IMR-90 (cell line): ENCODE measurements at regions not wholly inside any gene's neighbourhood (a gene's known extent, or its start where the extent isn't known, plus 50 kb on each side); places are given as distances from the start of the nearest gene placed in this dataset.
A peak's percentile ranks its signal among the peaks of the same experiment; 100 is the strongest.

Experiments
- ATAC-seq: fragments of 200-7000 bp; cut with Tn5 transposase; 2 replicates; pipeline ENCODE4 v1.9.1; 2020; ENCODE audit warnings: low read depth, mild to moderate bottlenecking, moderate library complexity
- BruUV-seq: library from RNA; stranded (reverse); fragments of 400-500 nt; replicated peaks from 2 replicates; lab custom pipeline; 2021; lab: Mats Ljungman, UMichigan
- CTCF ChIA-PET: fragments of 300-600 bp; formaldehyde crosslinking; extraction: SDS; loops from one replicate; lab custom pipeline; 2021; ENCODE audit warnings: antibody characterized with exemption; lab: Yijun Ruan, JAX
- POLR2A ChIA-PET: fragments of 300-600 bp; sonication (Branson Sonifier 250); formaldehyde crosslinking; loops from one replicate; lab custom pipeline; 2022; ENCODE audit warnings: antibody characterized with exemption; ENCODE audit not compliant: unreplicated experiment; lab: Charles Lee
- DNase-seq: peaks from one replicate; pipeline ENCODE4 v3.0.0; 2013
- H2AFZ ChIP-seq: replicated peaks from 2 replicates; pipeline ENCODE3; 2013; ENCODE audit warnings: low read length, mild to moderate bottlenecking; ENCODE audit not compliant: poor library complexity
- H2AK5ac ChIP-seq: 2 replicates; pipeline ENCODE4 v1.6.1; 2013; ENCODE audit warnings: low read depth, low read length, inconsistent platforms
- H2AK9ac ChIP-seq: replicated peaks from 2 replicates; pipeline ENCODE3; 2013; ENCODE audit warnings: mild to moderate bottlenecking, low read depth, low read length, moderate library complexity; ENCODE audit not compliant: poor library complexity
- H2BK120ac ChIP-seq: 2 replicates; pipeline ENCODE4 v1.6.1; 2013; ENCODE audit warnings: low read depth, low read length, inconsistent platforms
- H2BK15ac ChIP-seq: 3 replicates; pipeline ENCODE4 v1.6.1; 2013; ENCODE audit warnings: low read depth, low read length, inconsistent platforms
- H2BK20ac ChIP-seq: 2 replicates; pipeline ENCODE4 v1.6.1; 2013; ENCODE audit warnings: low read depth, mild to moderate bottlenecking, inconsistent platforms, low read length, moderate library complexity
- H2BK5ac ChIP-seq: 2 replicates; pipeline ENCODE4 v1.6.1; 2013; ENCODE audit warnings: mild to moderate bottlenecking, low read depth, low read length, inconsistent platforms; ENCODE audit not compliant: poor library complexity, severe bottlenecking
- H3K14ac ChIP-seq: replicated peaks from 2 replicates; pipeline ENCODE4 v1.6.1; 2013; ENCODE audit warnings: low read depth, low read length, inconsistent platforms
- H3K18ac ChIP-seq: 2 replicates; pipeline ENCODE4 v1.6.1; 2013; ENCODE audit warnings: low read depth, low read length, control low read depth
- H3K23ac ChIP-seq: 2 replicates; pipeline ENCODE4 v1.6.1; 2013; ENCODE audit warnings: low read depth, low read length, inconsistent platforms
- H3K27ac ChIP-seq: 2 replicates; pipeline ENCODE4 v1.5.1; 2013; ENCODE audit warnings: mild to moderate bottlenecking, control low read depth, low read length; ENCODE audit not compliant: insufficient read depth
- H3K27me3 ChIP-seq: 2 replicates; pipeline ENCODE4 v1.6.1; 2013; ENCODE audit warnings: low read length; ENCODE audit not compliant: control insufficient read depth, insufficient read depth
- H3K36me3 ChIP-seq: 2 replicates; pipeline ENCODE4 v1.6.1; 2013; ENCODE audit warnings: low read length, mixed read lengths; ENCODE audit not compliant: control insufficient read depth, insufficient read depth
- H3K4ac ChIP-seq: 2 replicates; pipeline ENCODE4 v1.6.1; 2013; ENCODE audit warnings: low read depth, low read length, inconsistent platforms
- H3K4me1 ChIP-seq: 2 replicates; pipeline ENCODE4 v1.6.1; 2013; ENCODE audit warnings: low read length, mixed read lengths; ENCODE audit not compliant: control insufficient read depth, insufficient read depth
- H3K4me2 ChIP-seq: 2 replicates; pipeline ENCODE4 v1.6.1; 2013; ENCODE audit warnings: low read depth, mild to moderate bottlenecking, control low read depth, low read length, moderate library complexity
- H3K4me3 ChIP-seq: 2 replicates; pipeline ENCODE4 v1.5.1; 2013; ENCODE audit warnings: low read depth, mild to moderate bottlenecking, control low read depth, low read length, moderate library complexity; ENCODE audit not compliant: insufficient read depth
- H3K56ac ChIP-seq: 2 replicates; pipeline ENCODE4 v1.6.1; 2013; ENCODE audit warnings: low read length, inconsistent platforms; ENCODE audit not compliant: insufficient read depth; ENCODE audit errors: extremely low read depth
- H3K79me1 ChIP-seq, 2 experiments: 2 replicates each; pipeline ENCODE4 v1.6.1; 2013; ENCODE audit warnings: low read length in 2 of 2, inconsistent platforms in 1 of 2, low read depth in 1 of 2
- H3K9ac ChIP-seq: 2 replicates; pipeline ENCODE4 v1.6.1; 2013; ENCODE audit warnings: low read depth, low read length, control low read depth
- H3K9me1 ChIP-seq: 2 replicates; pipeline ENCODE4 v1.6.1; 2013; ENCODE audit warnings: low read length, inconsistent platforms; ENCODE audit not compliant: insufficient read depth
- H3K9me3 ChIP-seq: 2 replicates; pipeline ENCODE4 v1.6.1; 2013; ENCODE audit warnings: low read length; ENCODE audit not compliant: control insufficient read depth, insufficient read depth
- H4K20me1 ChIP-seq: 2 replicates; pipeline ENCODE4 v1.6.1; 2013; ENCODE audit warnings: low read length, inconsistent platforms; ENCODE audit not compliant: insufficient read depth
- H4K5ac ChIP-seq: 2 replicates; pipeline ENCODE4 v1.6.1; 2013; ENCODE audit warnings: mild to moderate bottlenecking, low read depth, low read length, control low read depth
- H4K8ac ChIP-seq, 2 experiments: 2 replicates each; pipeline ENCODE4 v1.6.1; 2013; ENCODE audit warnings: low read depth in 2 of 2, low read length in 2 of 2, control low read depth in 1 of 2, inconsistent platforms in 1 of 2
- H4K91ac ChIP-seq: 2 replicates; pipeline ENCODE4 v1.6.1; 2013; ENCODE audit warnings: low read depth, low read length, inconsistent platforms; ENCODE audit not compliant: insufficient read depth
- CEBPB ChIP-seq: IDR thresholded peaks from 2 replicates; pipeline ENCODE4 v1.6.1; 2012; ENCODE audit warnings: low read depth, low read length, improper control_type of control experiment
- CHD1 ChIP-seq: IDR thresholded peaks from 2 replicates; pipeline ENCODE4 v1.6.1; 2012; ENCODE audit warnings: low read depth, low read length, improper control_type of control experiment
- CTCF ChIP-seq: conservative IDR thresholded peaks from 2 replicates; pipeline ENCODE4 v1.5.1; 2012; ENCODE audit warnings: mild to moderate bottlenecking, low read depth, low read length, improper control_type of control experiment
- FOS ChIP-seq: fragments of 150-350 bp; IDR thresholded peaks from 2 replicates; pipeline ENCODE4 v1.6.1; 2016; ENCODE audit warnings: low read depth, low read length
- RAD21 ChIP-seq: IDR thresholded peaks from 2 replicates; pipeline ENCODE4 v1.6.1; 2012; ENCODE audit warnings: low read length, improper control_type of control experiment
- RCOR1 ChIP-seq: IDR thresholded peaks from 2 replicates; pipeline ENCODE4 v1.6.1; 2012; ENCODE audit warnings: mild to moderate bottlenecking, low read length, improper control_type of control experiment; ENCODE audit not compliant: insufficient replicate concordance
- SMC3 ChIP-seq: fragments of 150-350 bp; IDR thresholded peaks from 2 replicates; pipeline ENCODE4 v1.6.1; 2016; ENCODE audit warnings: low read depth, mild to moderate bottlenecking, antibody characterized with exemption, low read length, moderate library complexity
- WGBS, 2 experiments: methylation state at CpG; one replicate each; pipeline versions ENCODE4 v1.1.5 to v1.1.7; 2013; ENCODE audit warnings: missing lambda C conversion rate in 2 of 2; ENCODE audit not compliant: insufficient read length in 1 of 2; ENCODE audit errors: extremely low coverage in 2 of 2; 5-methylcytosine and 5-hydroxymethylcytosine counted together
- dilution Hi-C: fragments of 300-500 bp; cut with HindIII; formaldehyde crosslinking; loops from one replicate; pipeline ENCODE4 v1.14.3; 2018; ENCODE audit warnings: low sequenced_read_pairs; ENCODE audit not compliant: unreplicated experiment
- in situ Hi-C: fragments of 300-500 bp; cut with MboI; formaldehyde crosslinking; loops from 3 replicates; pipeline ENCODE4 v1.14.3; 2019; ENCODE audit warnings: low sequenced_read_pairs, inconsistent platforms, mixed read lengths
- intact Hi-C: fragments of 100-400 bp; cut with micrococcal nuclease; formaldehyde crosslinking; loops from 2 replicates; pipeline ENCODE4 v1.10.0; 2022

DNA sequence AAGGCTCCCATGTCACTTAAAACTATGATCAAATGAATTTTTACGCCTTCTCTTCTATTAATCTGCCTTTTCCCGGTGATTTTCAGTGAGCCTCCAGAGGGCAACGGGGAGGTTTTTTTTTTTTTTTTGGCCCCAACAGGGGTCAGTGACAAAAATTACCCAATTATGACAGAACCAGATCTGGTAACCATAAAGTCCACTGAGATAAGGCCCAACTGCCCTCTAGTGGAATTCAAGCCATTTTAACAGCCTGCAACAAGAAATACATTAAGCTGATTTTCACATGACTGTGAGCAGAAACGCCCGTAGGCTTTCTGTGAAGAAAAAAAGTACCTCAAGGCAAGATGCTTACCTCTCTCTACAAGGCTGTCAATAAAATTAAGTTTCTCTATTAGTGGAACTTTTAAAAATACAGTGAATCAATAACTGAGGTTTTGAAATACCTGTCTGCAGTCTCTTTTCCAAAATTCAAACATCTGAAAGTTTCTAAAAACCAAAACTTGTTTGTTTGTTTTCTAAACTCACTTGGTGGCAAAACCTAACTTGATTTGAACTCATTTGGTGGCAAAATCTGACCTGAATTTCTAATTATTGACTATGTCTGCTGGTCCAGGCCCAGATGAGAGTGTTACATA, 49.7 kb upstream of the FST start:
- no peak overlapping the region; the same call in 1 of the 2 replicates for H3K9ac ChIP-seq
- H4K5ac ChIP-seq, result peak overlapping the region; percentile 80; the same call in 1 of the 2 replicates
- ChIA-PET POLR2A (interaction anchor here (2.3 kb wide), 1 partner anchor 51 kb away, joined by 9 read pairs; no protein-coding TSS in a partner anchor), CTCF (interaction anchor here (0.6 to 0.7 kb wide), 3 partner anchors 12 to 266 kb away, joined by 3 read pairs; no protein-coding TSS in a partner anchor)
- no peaks in the 10 kb centered on the region for H3K9me3 ChIP-seq
- H3K23ac ChIP-seq, result peak overlapping the region; percentile 98
- ATAC-seq (peak; percentile 67), DNase-seq (peak; percentile 87)
- peak overlapping the region; percentile 80; the same call in 1 of the 2 replicates for H3K27ac ChIP-seq
- no peaks in the 10 kb centered on the region for H4K20me1 ChIP-seq
- H3K4me3 ChIP-seq, result no peak overlapping the region
- H4K91ac ChIP-seq, result peak overlapping the region; percentile 97
- H2BK20ac ChIP-seq, result peak overlapping the region; percentile 99
- H3K27me3 ChIP-seq, result no peaks in the 10 kb centered on the region
- peak overlapping the region; percentile 99; the same call in 1 of the 2 replicates for H2AK5ac ChIP-seq
- H2BK120ac ChIP-seq, result peak overlapping the region; percentile 99
- no peak overlapping the region; the same call in 1 of the 2 replicates for H3K4me2 ChIP-seq
- peaks cover 0 to 6% of the 10 kb centered on the region in 2 experiments; a peak in 3 of 4 replicates for H3K79me1 ChIP-seq
- peak overlapping the region; percentile 91 to 97 for H4K8ac ChIP-seq
- peak overlapping the region; percentile 96 for H2BK5ac ChIP-seq
- H2BK15ac ChIP-seq, result peak overlapping the region; percentile 86; the same call in 2 of the 3 replicates
- peak overlapping the region; percentile 98 for H3K14ac ChIP-seq
- in situ Hi-C loops (loop anchor here (5.0 kb wide), 2 partner anchors 168 to 248 kb away; no protein-coding TSS in a partner anchor), dilution Hi-C loops (no loop called here), intact Hi-C loops (loop anchor here (1.0 to 5.0 kb wide), 5 partner anchors 48 to 788 kb away; no protein-coding TSS in a partner anchor)
- no peak overlapping the region for H2AK9ac ChIP-seq
- peak overlapping the region; percentile 81; the same call in 1 of the 2 replicates for H3K56ac ChIP-seq
- peaks cover 14% of the 10 kb centered on the region for H3K4me1 ChIP-seq
- no CpG with 5 or more reads among the region's 5 CpGs for WGBS, 2 experiments
- H3K4ac ChIP-seq, result peak overlapping the region; percentile 99; the same call in 1 of the 2 replicates
- H3K9me1 ChIP-seq, result peaks cover 12% of the 10 kb centered on the region
- no TSS peak for BruUV-seq
- H2AFZ ChIP-seq, result no peak overlapping the region
- TF ChIP-seq CEBPB, result peak; percentile 60
- peak; percentile 88 for TF ChIP-seq RAD21
- peak; percentile 82 for TF ChIP-seq CTCF
- no peak for TF ChIP-seq FOS
- TF ChIP-seq RCOR1, result no peak
- TF ChIP-seq CHD1, result peak; percentile 52; the same call in 1 of the 2 replicates
- TF ChIP-seq SMC3, result peak; percentile 91
- peak overlapping the region; percentile 95; the same call in 1 of the 2 replicates for H3K18ac ChIP-seq
- H3K36me3 ChIP-seq, result no peaks in the 10 kb centered on the region
